K562 (cell line): ENCODE measurements at regions not wholly inside any gene's neighbourhood (a gene's known extent, or its start where the extent isn't known, plus 50 kb on each side); places are given as distances from the start of the nearest gene placed in this dataset.
A peak's percentile ranks its signal among the peaks of the same experiment; 100 is the strongest.

ENCODE experiments used
- ATAC-seq: fragments of 200-7000 bp; cut with Tn5 transposase; 3 replicates; pipeline ENCODE4 v1.9.1; 2020; ENCODE audit warnings: moderate library complexity
- BruUV-seq: library from RNA; stranded (reverse); fragments of 400-500 nt; replicated peaks from 2 replicates; lab custom pipeline; 2021; lab: Mats Ljungman, UMichigan
- CTCF ChIA-PET: fragments of 300-600 bp; formaldehyde crosslinking; extraction: SDS; loops from one replicate; lab custom pipeline; 2021; ENCODE audit warnings: low intra/inter-chr PET ratio; lab: Yijun Ruan, JAX
- POLR2A ChIA-PET: fragments of 300-600, 350-650 bp; sonication (Branson Sonifier 250); formaldehyde crosslinking; extraction: SDS; loops from one replicate; lab custom pipeline; 2021; ENCODE audit warnings: antibody characterized with exemption, inconsistent platforms; lab: Yijun Ruan, JAX
- DNase-seq, 4 experiments: peaks; one replicate each; pipeline versions ENCODE4 v3.0.0 to v3.0.0-alpha.2; 2011 to 2018; ENCODE audit warnings: low spot score in 3 of 4, mixed read lengths in 3 of 4; ENCODE audit errors: extremely low read depth in 1 of 4
- FAIRE-seq: peaks from 2 replicates; lab custom pipeline; 2011; peaks lifted over from hg19 to GRCh38; lab: Jason Lieb, UNC
- H2AFZ ChIP-seq: 2 replicates; pipeline ENCODE4 v1.6.0; 2011; ENCODE audit warnings: low read depth, low read length, control low read depth, inconsistent platforms
- H3K27ac ChIP-seq: fragments of 200-600 bp; 3 replicates; pipeline ENCODE4 v1.8.0; 2011; ENCODE audit warnings: low read depth, mild to moderate bottlenecking, control low read depth, inconsistent platforms, low read length, moderate library complexity, mixed read lengths; ENCODE audit errors: extremely low read depth
- H3K27me3 ChIP-seq, 2 experiments: fragments of 300-600 bp in 1 of 2; 2 replicates in 1 of 2; 3 replicates in 1 of 2; pipeline versions ENCODE4 v1.6.0 to v1.8.0; 2011; ENCODE audit warnings: inconsistent platforms in 2 of 2, low read length in 2 of 2, mild to moderate bottlenecking in 1 of 2, mixed read lengths in 1 of 2, moderate library complexity in 1 of 2; ENCODE audit not compliant: control insufficient read depth in 2 of 2, insufficient read depth in 2 of 2
- H3K36me3 ChIP-seq: fragments of 300-600 bp; 3 replicates; pipeline ENCODE4 v1.8.0; 2011; ENCODE audit warnings: mild to moderate bottlenecking, low read length, inconsistent platforms; ENCODE audit not compliant: control insufficient read depth, insufficient read depth
- H3K4me1 ChIP-seq, 2 experiments: fragments of 200-600 bp in 1 of 2; replicated peaks in 1 of 2; 2 replicates in 1 of 2; 3 replicates in 1 of 2; pipeline versions ENCODE4 v1.5.1 to v1.8.0; 2011; ENCODE audit warnings: inconsistent platforms in 2 of 2, low read length in 2 of 2, mild to moderate bottlenecking in 1 of 2, mixed read lengths in 1 of 2, moderate library complexity in 1 of 2; ENCODE audit not compliant: control insufficient read depth in 2 of 2, insufficient read depth in 2 of 2
- H3K4me2 ChIP-seq: 2 replicates; pipeline ENCODE4 v1.6.1; 2011; ENCODE audit warnings: low read length, control low read depth, inconsistent platforms, mixed read lengths; ENCODE audit not compliant: insufficient read depth
- H3K4me3 ChIP-seq: fragments of 200-600 bp; sonication (generic), shearing (Covaris generic); 2 replicates; pipeline ENCODE4 v1.5.1; 2016; ENCODE audit warnings: control low read depth, inconsistent platforms
- H3K79me2 ChIP-seq: fragments of 200-600 bp; 3 replicates; pipeline ENCODE4 v1.8.0; 2011; ENCODE audit warnings: low read length, inconsistent platforms; ENCODE audit not compliant: control insufficient read depth, insufficient read depth
- H3K9ac ChIP-seq, 2 experiments: 2 replicates each; pipeline versions ENCODE4 v1.6.0 to v1.6.1; 2011; ENCODE audit warnings: low read depth in 2 of 2, low read length in 2 of 2, control low read depth in 1 of 2, inconsistent platforms in 1 of 2, mild to moderate bottlenecking in 1 of 2, mixed read lengths in 1 of 2; ENCODE audit not compliant: insufficient read depth in 1 of 2
- H3K9me1 ChIP-seq: one replicate; pipeline ENCODE4 v1.6.0; 2011; ENCODE audit warnings: inconsistent platforms, mild to moderate bottlenecking, low read length, moderate library complexity; ENCODE audit not compliant: control insufficient read depth, insufficient read depth
- H3K9me3 ChIP-seq: replicated peaks from 2 replicates; pipeline ENCODE4 v1.5.1; 2011; ENCODE audit warnings: low read depth, low read length, inconsistent platforms; ENCODE audit not compliant: control insufficient read depth, insufficient read depth
- H4K20me1 ChIP-seq: replicated peaks from 2 replicates; pipeline ENCODE4 v1.6.1; 2011; ENCODE audit warnings: low read length, inconsistent platforms, mixed read lengths; ENCODE audit not compliant: control insufficient read depth, insufficient read depth
- DNMT1 ChIP-seq: fragments of 450-650 bp; IDR thresholded peaks from 2 replicates; pipeline ENCODE4 v1.6.1; 2016; ENCODE audit warnings: antibody characterized with exemption, mild to moderate bottlenecking
- FOXM1 ChIP-seq, 2 experiments: fragments of 450-650 bp in 1 of 2; sonication (generic) in 1 of 2; formaldehyde crosslinking in 1 of 2; IDR thresholded peaks; 2 replicates each; pipeline versions ENCODE4 v1.6.1 to v1.9.0; 2017 to 2022; ENCODE audit warnings: low read depth in 2 of 2, mild to moderate bottlenecking in 2 of 2, missing genetic modification reagents in 1 of 2, moderate library complexity in 1 of 2
- HDAC8 ChIP-seq: fragments of 450-650 bp; IDR thresholded peaks from 2 replicates; pipeline ENCODE4 v1.6.1; 2016; ENCODE audit warnings: mild to moderate bottlenecking, missing genetic modification characterization, moderate library complexity, missing compliant biosample characterization
- MAFG ChIP-seq: fragments of 450-650 bp; conservative IDR thresholded peaks from 2 replicates; pipeline ENCODE4 v1.6.1; 2016; ENCODE audit warnings: missing genetic modification characterization, missing compliant biosample characterization
- MEF2A ChIP-seq: IDR thresholded peaks from 2 replicates; pipeline ENCODE4 v1.6.1; 2011; ENCODE audit warnings: low read depth, mild to moderate bottlenecking, low read length, moderate library complexity; ENCODE audit not compliant: control insufficient read depth
- MEIS2 ChIP-seq: fragments of 450-650 bp; IDR thresholded peaks from 2 replicates; pipeline ENCODE4 v1.6.1; 2014; ENCODE audit warnings: mild to moderate bottlenecking; ENCODE audit not compliant: partially characterized antibody
- NELFE ChIP-seq: IDR thresholded peaks from 2 replicates; pipeline ENCODE4 v1.6.1; 2011; ENCODE audit warnings: mild to moderate bottlenecking; ENCODE audit not compliant: insufficient read depth, insufficient read length
- NFE2 ChIP-seq: IDR thresholded peaks from 2 replicates; pipeline ENCODE4 v1.6.1; 2014; ENCODE audit warnings: antibody characterized with exemption, low read depth
- SMARCA4 ChIP-seq: fragments of 450-650 bp; IDR thresholded peaks from 2 replicates; pipeline ENCODE4 v1.6.1; 2016
- STAT5B ChIP-seq: fragments of 250-450 bp; sonication (Bioruptor Pico); IDR thresholded peaks from 2 replicates; pipeline ENCODE4 v1.8.0; 2021; ENCODE audit warnings: mild to moderate bottlenecking, inconsistent platforms
- ZNF384 ChIP-seq: IDR thresholded peaks from 2 replicates; pipeline ENCODE4 v1.6.1; 2012; ENCODE audit warnings: low read depth, low read length, improper control_type of control experiment
- WGBS: fragments of 100-300 bp; shearing (Covaris generic); methylation state at CpG from one replicate; pipeline ENCODE4 v1.1.6; 2016; ENCODE audit warnings: low coverage, mixed read lengths; ENCODE audit not compliant: insufficient coverage; ENCODE audit errors: missing lambda C conversion rate; 5-methylcytosine and 5-hydroxymethylcytosine counted together
- in situ Hi-C: fragments of 300-500 bp; cut with MboI; formaldehyde crosslinking; loops from 4 replicates; pipeline ENCODE4 v1.15.0; 2018; ENCODE audit warnings: inconsistent platforms, mixed read lengths
- intact Hi-C: fragments of 100-400 bp; cut with micrococcal nuclease; formaldehyde crosslinking; loops from 2 replicates; pipeline ENCODE4 v1.14.2; 2022
- TF ChIP-seq, protein P1 (sequence below): fragments of 250-450 bp; sonication (Bioruptor Pico); IDR thresholded peaks from 2 replicates; pipeline ENCODE4 v1.5.0; 2020; ENCODE audit warnings: mild to moderate bottlenecking, borderline replicate concordance
- TF ChIP-seq, protein P2 (sequence below): fragments of 450-650 bp; formaldehyde crosslinking; IDR thresholded peaks from 2 replicates; pipeline ENCODE4 v1.4.0; 2020; ENCODE audit warnings: mild to moderate bottlenecking, moderate library complexity

- H3K9me3 ChIP-seq, result no peaks in the 10 kb centered on the region
- no TSS peak for BruUV-seq
Measured at GRCh38 chr4:14693728-14694127, 308.6 kb upstream of the CPEB2 start.

DNA sequence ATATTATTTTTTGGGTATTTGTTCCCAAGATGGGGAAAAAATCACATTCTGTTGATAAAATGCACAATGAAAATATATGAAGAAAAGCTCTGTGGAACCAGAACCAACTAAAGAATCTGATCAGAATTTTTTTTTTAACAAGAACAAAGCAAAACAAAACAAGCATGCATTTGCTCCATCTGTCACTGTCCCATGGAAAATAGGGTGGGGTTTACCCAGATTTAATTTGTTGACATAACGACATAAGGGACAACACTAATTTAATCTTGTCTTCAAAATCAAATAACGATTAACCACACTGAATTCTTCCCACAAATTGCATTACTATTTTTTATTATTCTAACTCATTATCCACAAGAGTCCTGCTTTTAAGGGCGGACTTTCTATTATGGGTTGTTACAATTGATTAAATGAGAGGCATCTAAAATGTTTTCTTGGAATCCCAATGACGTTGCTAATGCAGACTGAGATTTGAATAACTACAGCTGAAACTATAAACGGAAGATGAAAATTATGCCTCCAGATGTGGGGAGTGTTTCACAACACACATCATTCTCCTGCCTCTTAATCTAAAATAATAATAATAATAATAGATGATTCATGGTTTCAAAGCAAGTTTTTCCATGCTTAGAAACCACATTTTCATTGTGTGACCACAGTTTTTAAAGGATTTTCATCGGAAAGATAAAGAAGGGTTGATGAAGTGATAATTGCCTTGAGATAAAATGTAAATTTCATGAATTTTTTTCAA lies 307.0 kb upstream of the CPEB2 start:
- no TSS peak for BruUV-seq
- Histone ChIP-seq H3K27me3 (no peaks in the 10 kb centered on the region), H3K4me2 (no peak overlapping the region), H4K20me1 (no peaks in the 10 kb centered on the region), H3K79me2 (no peaks in the 10 kb centered on the region), H3K9ac (no peak overlapping the region), H2AFZ (no peak overlapping the region), H3K9me1 (no peaks in the 10 kb centered on the region), H3K27ac (no peak overlapping the region), H3K4me3 (no peak overlapping the region), H3K9me3 (no peaks in the 10 kb centered on the region), H3K4me1 (no peaks in the 10 kb centered on the region), H3K36me3 (no peaks in the 10 kb centered on the region)
- intact Hi-C loops, result no loop called here
- POLR2A ChIA-PET, result no interaction called here
- no peak for DNase-seq
- no peak for ATAC-seq
- CTCF ChIA-PET, result no interaction called here
- FAIRE-seq, result no peak
- WGBS, result under 1% methylated on average over 6 of the region's 6 CpGs
- in situ Hi-C loops, result no loop called here
- TF ChIP-seq, protein P1, sequence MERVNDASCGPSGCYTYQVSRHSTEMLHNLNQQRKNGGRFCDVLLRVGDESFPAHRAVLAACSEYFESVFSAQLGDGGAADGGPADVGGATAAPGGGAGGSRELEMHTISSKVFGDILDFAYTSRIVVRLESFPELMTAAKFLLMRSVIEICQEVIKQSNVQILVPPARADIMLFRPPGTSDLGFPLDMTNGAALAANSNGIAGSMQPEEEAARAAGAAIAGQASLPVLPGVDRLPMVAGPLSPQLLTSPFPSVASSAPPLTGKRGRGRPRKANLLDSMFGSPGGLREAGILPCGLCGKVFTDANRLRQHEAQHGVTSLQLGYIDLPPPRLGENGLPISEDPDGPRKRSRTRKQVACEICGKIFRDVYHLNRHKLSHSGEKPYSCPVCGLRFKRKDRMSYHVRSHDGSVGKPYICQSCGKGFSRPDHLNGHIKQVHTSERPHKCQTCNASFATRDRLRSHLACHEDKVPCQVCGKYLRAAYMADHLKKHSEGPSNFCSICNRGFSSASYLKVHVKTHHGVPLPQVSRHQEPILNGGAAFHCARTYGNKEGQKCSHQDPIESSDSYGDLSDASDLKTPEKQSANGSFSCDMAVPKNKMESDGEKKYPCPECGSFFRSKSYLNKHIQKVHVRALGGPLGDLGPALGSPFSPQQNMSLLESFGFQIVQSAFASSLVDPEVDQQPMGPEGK, result no peak
- no peak for TF ChIP-seq MEF2A
- TF ChIP-seq FOXM1 (IDR thresholded peaks at IDR 0.05; ENCODE audit: low read depth), result no peak
- no peak for TF ChIP-seq FOXM1 (CRISPR knock-in tag; IDR thresholded peaks at IDR 0.05; ENCODE audit: low read depth)
- TF ChIP-seq NFE2, result no peak
- TF ChIP-seq STAT5B (CRISPR knock-in tag), result no peak
- TF ChIP-seq MEIS2, result no peak
- TF ChIP-seq SMARCA4, result no peak
- TF ChIP-seq DNMT1, result no peak

More at GRCh38 chr4:14693728-14694127, 308.6 kb upstream of the CPEB2 start:
- intact Hi-C loops, result no loop called here
- no peaks in the 10 kb centered on the region for H4K20me1 ChIP-seq
- ChIA-PET CTCF (no interaction called here), POLR2A (no interaction called here)
- H3K36me3 ChIP-seq, result no peaks in the 10 kb centered on the region
- FAIRE-seq, result no peak
- no peaks in the 10 kb centered on the region for H3K9me1 ChIP-seq
- H3K79me2 ChIP-seq, result no peaks in the 10 kb centered on the region
- H3K4me1 ChIP-seq, result no peaks in the 10 kb centered on the region
- no peak overlapping the region for H2AFZ ChIP-seq
- no peak for ATAC-seq
- in situ Hi-C loops, result no loop called here
- H3K27ac ChIP-seq, result no peak overlapping the region
- H3K4me2 ChIP-seq, result no peak overlapping the region
- H3K9ac ChIP-seq, result no peak overlapping the region
- TF ChIP-seq NELFE (no peak), ZNF384 (no peak), HDAC8 (no peak), MAFG (tag) (0 out of 2 replicates have a peak, but pooled peaks have one; percentile 5)
- TF ChIP-seq, protein P2, sequence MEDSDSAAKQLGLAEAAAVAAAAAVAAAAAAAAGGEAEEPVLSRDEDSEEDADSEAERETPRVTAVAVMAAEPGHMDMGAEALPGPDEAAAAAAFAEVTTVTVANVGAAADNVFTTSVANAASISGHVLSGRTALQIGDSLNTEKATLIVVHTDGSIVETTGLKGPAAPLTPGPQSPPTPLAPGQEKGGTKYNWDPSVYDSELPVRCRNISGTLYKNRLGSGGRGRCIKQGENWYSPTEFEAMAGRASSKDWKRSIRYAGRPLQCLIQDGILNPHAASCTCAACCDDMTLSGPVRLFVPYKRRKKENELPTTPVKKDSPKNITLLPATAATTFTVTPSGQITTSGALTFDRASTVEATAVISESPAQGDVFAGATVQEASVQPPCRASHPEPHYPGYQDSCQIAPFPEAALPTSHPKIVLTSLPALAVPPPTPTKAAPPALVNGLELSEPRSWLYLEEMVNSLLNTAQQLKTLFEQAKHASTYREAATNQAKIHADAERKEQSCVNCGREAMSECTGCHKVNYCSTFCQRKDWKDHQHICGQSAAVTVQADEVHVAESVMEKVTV, result no peak
- no peak overlapping the region for H3K4me3 ChIP-seq
- no peaks in the 10 kb centered on the region for H3K27me3 ChIP-seq
- no peak for DNase-seq
